ENCODE measurements at regions not wholly inside any gene's neighbourhood (a gene's known extent, or its start where the extent isn't known, plus 50 kb on each side); places are given as distances from the start of the nearest gene placed in this dataset.

DNA sequence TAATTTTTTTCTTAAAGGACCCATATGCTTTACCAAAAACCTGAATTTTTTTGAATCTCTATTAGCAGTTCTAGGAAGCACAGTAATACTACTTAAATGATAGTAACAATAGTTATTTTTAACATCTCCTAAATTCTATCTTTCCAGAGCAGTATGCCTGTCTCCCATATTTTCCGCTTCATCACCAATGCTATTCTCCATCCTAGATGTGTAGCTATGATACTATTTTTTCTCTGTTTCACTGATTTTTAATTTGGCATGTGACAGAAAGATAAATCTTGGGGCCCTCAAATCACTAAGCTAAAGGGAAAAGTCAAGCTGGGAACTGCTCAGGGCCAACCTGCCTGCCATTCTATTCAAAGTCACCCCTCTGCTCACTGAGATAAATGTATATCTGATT is 102.3 kb upstream of the HMCN1 start:
- TF ChIP-seq, protein P1, sequence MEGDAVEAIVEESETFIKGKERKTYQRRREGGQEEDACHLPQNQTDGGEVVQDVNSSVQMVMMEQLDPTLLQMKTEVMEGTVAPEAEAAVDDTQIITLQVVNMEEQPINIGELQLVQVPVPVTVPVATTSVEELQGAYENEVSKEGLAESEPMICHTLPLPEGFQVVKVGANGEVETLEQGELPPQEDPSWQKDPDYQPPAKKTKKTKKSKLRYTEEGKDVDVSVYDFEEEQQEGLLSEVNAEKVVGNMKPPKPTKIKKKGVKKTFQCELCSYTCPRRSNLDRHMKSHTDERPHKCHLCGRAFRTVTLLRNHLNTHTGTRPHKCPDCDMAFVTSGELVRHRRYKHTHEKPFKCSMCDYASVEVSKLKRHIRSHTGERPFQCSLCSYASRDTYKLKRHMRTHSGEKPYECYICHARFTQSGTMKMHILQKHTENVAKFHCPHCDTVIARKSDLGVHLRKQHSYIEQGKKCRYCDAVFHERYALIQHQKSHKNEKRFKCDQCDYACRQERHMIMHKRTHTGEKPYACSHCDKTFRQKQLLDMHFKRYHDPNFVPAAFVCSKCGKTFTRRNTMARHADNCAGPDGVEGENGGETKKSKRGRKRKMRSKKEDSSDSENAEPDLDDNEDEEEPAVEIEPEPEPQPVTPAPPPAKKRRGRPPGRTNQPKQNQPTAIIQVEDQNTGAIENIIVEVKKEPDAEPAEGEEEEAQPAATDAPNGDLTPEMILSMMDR (IDR thresholded peaks at IDR 0.05; ENCODE audit: insufficient read depth, low read length, poor library complexity, severe bottlenecking), result no peak
- no peak for TF ChIP-seq EZH2phosphoT487 (conservative IDR thresholded peaks at IDR 0.05; ENCODE audit: low read length)

All from SU-DHL-6 (cell line).